Panc1 (cell line): ENCODE measurements at regions not wholly inside any gene's neighbourhood (a gene's known extent, or its start where the extent isn't known, plus 50 kb on each side); places are given as distances from the start of the nearest gene placed in this dataset.

ENCODE experiments used
- ATAC-seq: fragments of 200-7000 bp; cut with Tn5 transposase; 2 replicates; pipeline ENCODE4 v1.9.1; 2020; ENCODE audit warnings: mild to moderate bottlenecking, moderate library complexity
- BruUV-seq: library from RNA; stranded (reverse); fragments of 400-500 nt; replicated peaks from 2 replicates; lab custom pipeline; 2021; lab: Mats Ljungman, UMichigan
- CTCF ChIA-PET: fragments of 300-600 bp; sonication (Branson Sonifier 250); formaldehyde crosslinking; loops from one replicate; lab custom pipeline; 2022; ENCODE audit warnings: antibody characterized with exemption; lab: Charles Lee
- POLR2A ChIA-PET: fragments of 300-600 bp; sonication (Branson Sonifier 250); formaldehyde crosslinking; loops from one replicate; lab custom pipeline; 2022; ENCODE audit warnings: antibody characterized with exemption; lab: Charles Lee
- DNase-seq: peaks from one replicate; pipeline ENCODE4 v3.0.0-alpha.2; 2010; ENCODE audit warnings: low read depth, low spot score
- H3K27ac ChIP-seq: 2 replicates; pipeline ENCODE4 v1.5.1; 2011; ENCODE audit warnings: mild to moderate bottlenecking, low read length, inconsistent platforms
- H3K27me3 ChIP-seq: fragments of 200-500 bp; sonication (Bioruptor generic); 2 replicates; pipeline ENCODE4 v1.6.0; 2014; ENCODE audit warnings: low read length, inconsistent platforms; ENCODE audit not compliant: control insufficient read depth, insufficient read depth
- H3K36me3 ChIP-seq: fragments of 200-500 bp; sonication (Bioruptor generic); 2 replicates; pipeline ENCODE4 v1.5.1; 2014; ENCODE audit warnings: inconsistent platforms, mild to moderate bottlenecking, low read length, moderate library complexity; ENCODE audit not compliant: control insufficient read depth, insufficient read depth
- H3K4me1 ChIP-seq: 2 replicates; pipeline ENCODE4 v1.5.1; 2011; ENCODE audit warnings: inconsistent platforms, mild to moderate bottlenecking, low read length, moderate library complexity; ENCODE audit not compliant: control insufficient read depth, insufficient read depth
- H3K4me3 ChIP-seq, 2 experiments: 2 replicates each; pipeline ENCODE4 v1.5.1; 2011 to 2012; ENCODE audit warnings: low read depth in 2 of 2, low read length in 2 of 2, mild to moderate bottlenecking in 2 of 2, inconsistent platforms in 1 of 2, moderate library complexity in 1 of 2
- H3K9me3 ChIP-seq: fragments of 200-500 bp; sonication (Bioruptor generic); 2 replicates; pipeline ENCODE4 v1.5.1; 2014; ENCODE audit warnings: low read depth, mild to moderate bottlenecking, inconsistent platforms, low read length, moderate library complexity; ENCODE audit not compliant: control insufficient read depth, insufficient read depth
- POLR2AphosphoS5 ChIP-seq: IDR thresholded peaks from 2 replicates; pipeline ENCODE4 v1.6.1; 2012; ENCODE audit warnings: mild to moderate bottlenecking, low read depth, low read length, moderate library complexity
- SIN3A ChIP-seq: IDR thresholded peaks from 2 replicates; pipeline ENCODE4 v1.6.1; 2012; ENCODE audit warnings: low read depth, mild to moderate bottlenecking, low read length, moderate library complexity, borderline replicate concordance; ENCODE audit not compliant: insufficient read depth
- TCF7L2 ChIP-seq: IDR thresholded peaks from 2 replicates; pipeline ENCODE4 v1.6.1; 2011; ENCODE audit warnings: mild to moderate bottlenecking, low read depth, low read length, inconsistent platforms
- in situ Hi-C: cut with HindIII; loops from 2 replicates; pipeline ENCODE4 v1.10.0; 2016; ENCODE audit warnings: low sequenced_read_pairs, low pct_unique_long_range_greater_than_20kb
- intact Hi-C: fragments of 100-400 bp; cut with micrococcal nuclease; formaldehyde crosslinking; loops from one replicate; pipeline ENCODE4 v1.10.0; 2022; ENCODE audit not compliant: unreplicated experiment
- TF ChIP-seq, protein P1 (sequence below), 2 experiments: IDR thresholded peaks; 2 replicates each; pipeline ENCODE4 v1.6.1; 2011 to 2012; ENCODE audit warnings: low read depth in 2 of 2, control low read depth in 1 of 2, low read length in 1 of 2, mild to moderate bottlenecking in 1 of 2, moderate library complexity in 1 of 2; ENCODE audit not compliant: insufficient read depth in 1 of 2
- TF ChIP-seq, protein P2 (sequence below): fragments of 450-650 bp; IDR thresholded peaks from 2 replicates; pipeline ENCODE4 v1.5.1; 2017; ENCODE audit warnings: mild to moderate bottlenecking

DNA sequence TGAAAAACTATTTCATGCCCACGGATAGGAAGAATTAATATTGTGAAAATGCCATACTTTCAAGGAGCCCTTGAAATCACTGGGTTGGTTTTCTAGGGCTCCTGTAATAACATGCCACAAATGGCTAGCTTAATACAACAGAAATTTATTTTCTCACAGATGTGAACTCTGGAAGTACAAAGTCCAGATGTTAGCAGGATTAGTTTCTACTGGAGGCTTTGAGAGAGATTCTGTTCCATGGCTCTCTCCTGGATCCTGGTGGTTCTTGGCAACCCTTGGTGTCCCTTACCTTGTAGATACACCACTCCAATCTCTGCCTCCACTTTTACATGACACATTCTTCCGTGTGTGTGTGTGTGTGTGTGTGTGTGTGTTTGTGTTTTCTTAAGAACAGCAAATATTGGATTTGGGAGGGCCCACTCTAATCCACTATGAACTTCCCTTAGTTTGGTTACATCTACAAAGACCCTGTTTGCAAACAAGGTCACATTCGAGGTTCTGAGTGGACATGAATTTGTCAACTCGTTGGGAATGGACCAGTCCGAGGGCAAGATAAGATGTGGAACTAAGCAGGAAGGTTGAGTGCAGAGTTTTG lies 381.1 kb downstream of the IPO8 start:
- intact Hi-C loops = loop anchor here (10.0 kb wide), 1 partner anchor 60 kb away; no protein-coding TSS in a partner anchor
- ATAC-seq = no peak
- no peak for DNase-seq
- Histone ChIP-seq H3K9me3 (no peaks in the 10 kb centered on the region), H3K36me3 (no peaks in the 10 kb centered on the region), H3K4me1 (no peaks in the 10 kb centered on the region), H3K27ac (no peak overlapping the region), H3K4me3 (no peak overlapping the region), H3K27me3 (no peaks in the 10 kb centered on the region)
- TF ChIP-seq POLR2AphosphoS5 (no peak), SIN3A (no peak), TCF7L2 (no peak)
- ChIA-PET CTCF (no interaction called here), POLR2A (no interaction called here)
- no TSS peak for BruUV-seq
- in situ Hi-C loops = no loop called here

DNA sequence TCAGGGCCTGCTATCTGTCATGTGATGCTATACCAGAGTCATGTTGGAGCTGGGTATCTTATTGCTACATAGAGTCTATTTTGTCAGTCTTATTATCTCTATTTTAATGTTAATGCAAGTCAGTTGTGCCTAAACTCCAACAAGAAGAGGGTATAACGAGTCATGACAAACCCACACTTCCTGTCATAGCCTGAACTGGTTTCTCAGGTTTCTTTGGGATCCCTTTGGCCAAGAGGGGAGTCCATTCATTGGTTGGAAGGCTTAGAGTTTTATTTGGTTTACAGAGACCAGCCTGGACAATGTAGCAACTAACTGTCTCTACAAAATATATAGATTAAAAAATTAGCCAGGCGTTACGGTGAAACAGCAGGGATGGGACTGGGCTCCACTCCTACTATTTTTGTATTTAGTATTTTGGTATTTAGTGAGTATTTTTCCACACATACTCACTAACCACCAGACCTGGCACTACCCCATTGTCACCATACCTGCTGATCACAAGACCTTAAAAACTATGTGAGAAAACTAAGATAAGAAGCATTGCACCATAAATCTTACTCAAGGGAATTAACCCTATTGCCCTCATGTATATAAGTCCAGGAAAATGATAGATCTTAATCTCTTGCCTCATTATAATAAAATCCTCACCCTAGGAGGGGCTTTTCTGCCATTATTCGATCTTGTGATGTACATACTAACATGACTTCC lies 387.5 kb downstream of the IPO8 start:
- no peaks in the 10 kb centered on the region for H3K27me3 ChIP-seq
- ATAC-seq (no peak), DNase-seq (no peak)
- no peak overlapping the region for H3K27ac ChIP-seq
- no peaks in the 10 kb centered on the region for H3K36me3 ChIP-seq
- in situ Hi-C loops (no loop called here), intact Hi-C loops (no loop called here)
- no TSS peak for BruUV-seq
- H3K9me3 ChIP-seq = no peaks in the 10 kb centered on the region
- ChIA-PET CTCF (no interaction called here), POLR2A (no interaction called here)
- TF ChIP-seq, protein P1, sequence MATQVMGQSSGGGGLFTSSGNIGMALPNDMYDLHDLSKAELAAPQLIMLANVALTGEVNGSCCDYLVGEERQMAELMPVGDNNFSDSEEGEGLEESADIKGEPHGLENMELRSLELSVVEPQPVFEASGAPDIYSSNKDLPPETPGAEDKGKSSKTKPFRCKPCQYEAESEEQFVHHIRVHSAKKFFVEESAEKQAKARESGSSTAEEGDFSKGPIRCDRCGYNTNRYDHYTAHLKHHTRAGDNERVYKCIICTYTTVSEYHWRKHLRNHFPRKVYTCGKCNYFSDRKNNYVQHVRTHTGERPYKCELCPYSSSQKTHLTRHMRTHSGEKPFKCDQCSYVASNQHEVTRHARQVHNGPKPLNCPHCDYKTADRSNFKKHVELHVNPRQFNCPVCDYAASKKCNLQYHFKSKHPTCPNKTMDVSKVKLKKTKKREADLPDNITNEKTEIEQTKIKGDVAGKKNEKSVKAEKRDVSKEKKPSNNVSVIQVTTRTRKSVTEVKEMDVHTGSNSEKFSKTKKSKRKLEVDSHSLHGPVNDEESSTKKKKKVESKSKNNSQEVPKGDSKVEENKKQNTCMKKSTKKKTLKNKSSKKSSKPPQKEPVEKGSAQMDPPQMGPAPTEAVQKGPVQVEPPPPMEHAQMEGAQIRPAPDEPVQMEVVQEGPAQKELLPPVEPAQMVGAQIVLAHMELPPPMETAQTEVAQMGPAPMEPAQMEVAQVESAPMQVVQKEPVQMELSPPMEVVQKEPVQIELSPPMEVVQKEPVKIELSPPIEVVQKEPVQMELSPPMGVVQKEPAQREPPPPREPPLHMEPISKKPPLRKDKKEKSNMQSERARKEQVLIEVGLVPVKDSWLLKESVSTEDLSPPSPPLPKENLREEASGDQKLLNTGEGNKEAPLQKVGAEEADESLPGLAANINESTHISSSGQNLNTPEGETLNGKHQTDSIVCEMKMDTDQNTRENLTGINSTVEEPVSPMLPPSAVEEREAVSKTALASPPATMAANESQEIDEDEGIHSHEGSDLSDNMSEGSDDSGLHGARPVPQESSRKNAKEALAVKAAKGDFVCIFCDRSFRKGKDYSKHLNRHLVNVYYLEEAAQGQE (IDR thresholded peaks at IDR 0.05; ENCODE audit: insufficient read depth in 1 of 2, low read depth in 2 of 2, low read length in 1 of 2) = no peak
- no peak for TF ChIP-seq SIN3A
- TF ChIP-seq TCF7L2 = no peak
- TF ChIP-seq POLR2AphosphoS5 = no peak
- TF ChIP-seq, protein P2, sequence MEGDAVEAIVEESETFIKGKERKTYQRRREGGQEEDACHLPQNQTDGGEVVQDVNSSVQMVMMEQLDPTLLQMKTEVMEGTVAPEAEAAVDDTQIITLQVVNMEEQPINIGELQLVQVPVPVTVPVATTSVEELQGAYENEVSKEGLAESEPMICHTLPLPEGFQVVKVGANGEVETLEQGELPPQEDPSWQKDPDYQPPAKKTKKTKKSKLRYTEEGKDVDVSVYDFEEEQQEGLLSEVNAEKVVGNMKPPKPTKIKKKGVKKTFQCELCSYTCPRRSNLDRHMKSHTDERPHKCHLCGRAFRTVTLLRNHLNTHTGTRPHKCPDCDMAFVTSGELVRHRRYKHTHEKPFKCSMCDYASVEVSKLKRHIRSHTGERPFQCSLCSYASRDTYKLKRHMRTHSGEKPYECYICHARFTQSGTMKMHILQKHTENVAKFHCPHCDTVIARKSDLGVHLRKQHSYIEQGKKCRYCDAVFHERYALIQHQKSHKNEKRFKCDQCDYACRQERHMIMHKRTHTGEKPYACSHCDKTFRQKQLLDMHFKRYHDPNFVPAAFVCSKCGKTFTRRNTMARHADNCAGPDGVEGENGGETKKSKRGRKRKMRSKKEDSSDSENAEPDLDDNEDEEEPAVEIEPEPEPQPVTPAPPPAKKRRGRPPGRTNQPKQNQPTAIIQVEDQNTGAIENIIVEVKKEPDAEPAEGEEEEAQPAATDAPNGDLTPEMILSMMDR = no peak
- H3K4me1 ChIP-seq = no peaks in the 10 kb centered on the region
- no peak overlapping the region for H3K4me3 ChIP-seq

DNA sequence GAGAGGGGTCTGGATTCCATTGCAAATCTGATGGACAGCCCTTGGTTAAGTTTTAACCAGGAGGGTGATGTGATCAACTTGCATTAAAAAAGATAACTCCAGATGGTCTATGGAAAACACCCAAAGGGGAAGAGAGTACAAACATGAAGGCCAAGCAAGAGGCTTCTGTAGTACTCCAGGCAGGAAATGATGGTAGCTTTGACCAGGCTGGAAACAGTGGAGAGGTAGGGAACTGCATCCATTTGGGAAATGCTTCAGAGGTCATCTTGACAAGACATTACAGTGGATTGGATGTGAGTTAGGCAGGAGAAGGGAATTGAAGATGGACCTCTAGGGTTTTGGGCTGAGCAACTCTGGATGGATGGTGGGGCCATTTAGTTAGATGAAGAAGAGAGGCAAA lies 391.1 kb downstream of the IPO8 start:
- ChIA-PET POLR2A (no interaction called here), CTCF (no interaction called here)
- DNase-seq (no peak), ATAC-seq (no peak)
- intact Hi-C loops = no loop called here
- Histone ChIP-seq H3K9me3 (no peaks in the 10 kb centered on the region), H3K27ac (no peak overlapping the region), H3K36me3 (no peaks in the 10 kb centered on the region), H3K4me1 (no peaks in the 10 kb centered on the region), H3K4me3 (no peak overlapping the region), H3K27me3 (no peaks in the 10 kb centered on the region)
- in situ Hi-C loops = no loop called here
- TF ChIP-seq, protein P2 = no peak
- TF ChIP-seq SIN3A = no peak
- no peak for TF ChIP-seq TCF7L2
- TF ChIP-seq, protein P1 (IDR thresholded peaks at IDR 0.05; ENCODE audit: insufficient read depth in 1 of 2, low read depth in 2 of 2, low read length in 1 of 2) = no peak
- TF ChIP-seq POLR2AphosphoS5 = no peak
- BruUV-seq = no TSS peak
